Epithelial cell of proximal tubule (primary cell): ENCODE measurements at regions not wholly inside any gene's neighbourhood (a gene's known extent, or its start where the extent isn't known, plus 50 kb on each side); places are given as distances from the start of the nearest gene placed in this dataset.

Experiments
- DNase-seq: peaks from one replicate; pipeline ENCODE4 v3.0.0-alpha.2; 2011; ENCODE audit warnings: low read depth
- H3K4me3 ChIP-seq: 2 replicates; pipeline ENCODE4 v1.5.1; 2011; ENCODE audit warnings: low read depth, mild to moderate bottlenecking, low read length
- TF ChIP-seq, protein P1 (sequence below): conservative IDR thresholded peaks from 2 replicates; pipeline ENCODE4 v1.5.1; 2012; ENCODE audit warnings: low read depth, mild to moderate bottlenecking, low read length

DNA sequence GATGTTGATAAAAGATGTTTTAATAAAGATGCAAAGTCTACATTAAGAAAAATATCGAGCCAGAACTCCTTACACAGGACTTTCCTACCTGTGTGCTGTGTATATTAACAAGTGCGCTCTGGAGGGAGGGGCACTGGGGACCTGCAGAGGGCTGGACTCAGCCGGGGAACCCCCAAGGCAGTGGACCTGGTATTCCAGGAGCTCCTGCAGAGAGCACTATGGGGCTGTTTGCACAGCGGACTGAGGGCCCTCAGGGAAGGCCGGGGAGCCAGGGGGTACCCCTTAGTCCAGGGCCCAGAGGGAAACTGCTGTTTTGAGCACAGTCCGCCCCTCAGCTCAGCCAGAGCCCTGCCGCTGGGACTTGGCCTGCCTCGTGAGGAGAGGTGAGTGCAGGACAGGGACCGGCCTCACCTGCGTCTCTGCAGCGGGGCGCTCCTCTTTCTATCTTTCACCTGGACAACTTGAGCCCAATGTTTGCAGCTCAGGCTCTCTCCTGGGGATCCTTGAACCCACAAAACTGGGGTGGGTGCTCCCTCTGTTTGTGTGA is 168.4 kb downstream of the ARL4C start:
- no peak for DNase-seq
- TF ChIP-seq, protein P1, sequence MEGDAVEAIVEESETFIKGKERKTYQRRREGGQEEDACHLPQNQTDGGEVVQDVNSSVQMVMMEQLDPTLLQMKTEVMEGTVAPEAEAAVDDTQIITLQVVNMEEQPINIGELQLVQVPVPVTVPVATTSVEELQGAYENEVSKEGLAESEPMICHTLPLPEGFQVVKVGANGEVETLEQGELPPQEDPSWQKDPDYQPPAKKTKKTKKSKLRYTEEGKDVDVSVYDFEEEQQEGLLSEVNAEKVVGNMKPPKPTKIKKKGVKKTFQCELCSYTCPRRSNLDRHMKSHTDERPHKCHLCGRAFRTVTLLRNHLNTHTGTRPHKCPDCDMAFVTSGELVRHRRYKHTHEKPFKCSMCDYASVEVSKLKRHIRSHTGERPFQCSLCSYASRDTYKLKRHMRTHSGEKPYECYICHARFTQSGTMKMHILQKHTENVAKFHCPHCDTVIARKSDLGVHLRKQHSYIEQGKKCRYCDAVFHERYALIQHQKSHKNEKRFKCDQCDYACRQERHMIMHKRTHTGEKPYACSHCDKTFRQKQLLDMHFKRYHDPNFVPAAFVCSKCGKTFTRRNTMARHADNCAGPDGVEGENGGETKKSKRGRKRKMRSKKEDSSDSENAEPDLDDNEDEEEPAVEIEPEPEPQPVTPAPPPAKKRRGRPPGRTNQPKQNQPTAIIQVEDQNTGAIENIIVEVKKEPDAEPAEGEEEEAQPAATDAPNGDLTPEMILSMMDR = no peak
- no peak overlapping the region for H3K4me3 ChIP-seq

- no peak overlapping the region for H3K4me3 ChIP-seq
- no peak for DNase-seq
- TF ChIP-seq, protein P1 = no peak
These were observed 170.2 kb downstream of the ARL4C start for GRCh38 chr2:234326694-234327093.

DNA sequence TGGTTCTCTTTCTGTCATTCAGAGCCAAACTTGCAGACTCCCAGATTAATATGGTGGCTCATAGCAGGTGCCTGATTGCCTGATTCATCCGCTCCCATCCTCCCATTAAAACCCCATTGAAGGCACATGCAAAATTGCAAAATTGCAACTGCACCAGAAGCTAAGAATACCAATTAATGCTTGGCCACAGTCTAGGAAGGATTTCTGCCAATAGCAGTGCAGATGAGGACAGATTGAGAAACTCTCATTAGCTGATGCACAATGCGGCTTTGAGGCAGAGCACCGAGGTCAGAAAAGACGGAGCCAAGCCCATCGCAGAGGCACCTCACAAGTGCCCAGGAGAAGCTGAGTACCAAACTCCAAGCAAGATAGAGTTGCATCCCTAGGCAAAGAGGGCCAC is 172.8 kb downstream of the ARL4C start:
- H3K4me3 ChIP-seq = no peak overlapping the region
- DNase-seq = no peak
- TF ChIP-seq, protein P1 = no peak

- TF ChIP-seq, protein P1 = no peak
- no peak for DNase-seq
- no peak overlapping the region for H3K4me3 ChIP-seq
These were observed 174.0 kb downstream of the ARL4C start for GRCh38 chr2:234322766-234323465.

DNA sequence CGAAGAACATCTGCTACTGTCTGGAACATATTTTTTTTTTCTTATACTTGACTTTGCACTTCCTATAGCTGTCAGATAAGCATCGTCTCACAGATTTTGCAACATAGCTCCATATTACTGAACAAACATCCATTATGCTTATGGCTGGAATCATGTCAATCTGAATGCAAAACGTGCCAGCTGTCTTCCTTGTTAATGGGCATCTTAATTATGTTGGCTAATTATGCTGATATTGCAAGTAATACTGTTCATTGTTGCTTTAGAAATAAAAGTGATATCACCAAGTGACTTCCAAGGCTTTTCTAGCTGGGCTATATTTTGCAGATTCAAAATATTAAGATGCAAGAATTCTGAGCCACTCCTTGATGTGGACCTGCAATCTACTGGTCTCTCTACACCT is 176.8 kb downstream of the ARL4C start:
- TF ChIP-seq, protein P1 = no peak
- H3K4me3 ChIP-seq = no peak overlapping the region
- DNase-seq = no peak

GRCh38 chr2:234318361-234318760 is 178.5 kb downstream of the ARL4C start:
- DNase-seq = no peak
- TF ChIP-seq, protein P1 = no peak
- H3K4me3 ChIP-seq = no peak overlapping the region

DNA sequence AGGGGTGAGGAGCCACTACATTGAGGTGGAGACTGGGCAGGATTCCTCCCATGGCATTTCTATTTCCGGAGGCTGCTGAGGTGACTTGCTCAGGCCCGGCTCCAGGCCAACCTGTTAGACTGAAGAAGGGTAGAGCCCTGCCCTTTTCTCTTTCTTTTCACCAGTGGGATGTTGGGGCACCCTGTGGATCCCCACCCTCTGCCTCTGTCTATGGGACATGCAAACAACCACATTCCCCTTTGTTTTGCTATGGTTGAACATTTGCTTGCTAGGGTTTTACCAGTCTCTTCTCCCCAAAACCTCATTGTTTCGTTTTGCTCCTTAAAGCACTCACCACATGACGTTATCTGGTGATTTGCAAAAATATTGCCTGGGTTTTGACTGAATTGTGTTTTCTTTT is 183.3 kb downstream of the ARL4C start:
- TF ChIP-seq, protein P1 = no peak
- DNase-seq = no peak
- no peak overlapping the region for H3K4me3 ChIP-seq
